Peyer's patch (tissue), 4 donors: ENCODE measurements at regions not wholly inside any gene's neighbourhood (a gene's known extent, or its start where the extent isn't known, plus 50 kb on each side); places are given as distances from the start of the nearest gene placed in this dataset.

Experiments used
- CTCF ChIP-seq, 6 experiments: fragments of 450-650 bp in 4 of 6; fragments of 200-600 bp in 2 of 6; sonication (generic) in 1 of 6; IDR thresholded peaks; one replicate each; pipeline ENCODE4 v1.5.1; 2017 to 2019; ENCODE audit warnings: antibody characterized with exemption in 6 of 6, mild to moderate bottlenecking in 3 of 6, moderate library complexity in 1 of 6
- POLR2A ChIP-seq, 2 donors: fragments of 450-650 bp; IDR thresholded peaks; one replicate each; pipeline ENCODE4 v1.5.1; 2017; ENCODE audit warnings: antibody characterized with exemption in 2 of 2, mild to moderate bottlenecking in 2 of 2, moderate library complexity in 2 of 2

- no peak for TF ChIP-seq CTCF (IDR thresholded peaks at IDR 0.05)
- no peak for TF ChIP-seq POLR2A (IDR thresholded peaks at IDR 0.05)
Observed at GRCh38 chr12:13603953-13604352, 377.4 kb downstream of the GRIN2B start.
